ENCODE measurements at regions not wholly inside any gene's neighbourhood (a gene's known extent, or its start where the extent isn't known, plus 50 kb on each side); places are given as distances from the start of the nearest gene placed in this dataset.

- Histone ChIP-seq H3K4me3 (ENCODE audit: insufficient read length, low read depth) (no peak overlapping the region), H3K9me3 (ENCODE audit: insufficient read depth, low read length) (no peaks in the 10 kb centered on the region), H3K27me3 (ENCODE audit: insufficient read depth, insufficient read length) (no peaks in the 10 kb centered on the region), H3K36me3 (ENCODE audit: insufficient read depth, insufficient read length, low read length) (no peaks in the 10 kb centered on the region), H3K9ac (ENCODE audit: insufficient read length, low read depth) (no peak overlapping the region), H3K4me1 (ENCODE audit: insufficient read depth, insufficient read length) (no peaks in the 10 kb centered on the region)
- DNase-seq (ENCODE audit: low read depth, low spot score): no peak
- TF ChIP-seq YY1 (IDR thresholded peaks at IDR 0.05; ENCODE audit: insufficient read depth, insufficient read length) (no peak), SUZ12 (IDR thresholded peaks at IDR 0.05; ENCODE audit: extremely low read depth, insufficient read depth, insufficient read length) (no peak)
These were observed 174.3 kb upstream of the DPT start for GRCh38 chr1:168903237-168903830.

- Histone ChIP-seq H3K9me3 (ENCODE audit: insufficient read depth, low read length) (no peaks in the 10 kb centered on the region), H3K4me1 (ENCODE audit: insufficient read depth, insufficient read length) (no peaks in the 10 kb centered on the region), H3K36me3 (ENCODE audit: insufficient read depth, insufficient read length, low read length) (no peaks in the 10 kb centered on the region), H3K27me3 (ENCODE audit: insufficient read depth, insufficient read length) (no peaks in the 10 kb centered on the region), H3K9ac (ENCODE audit: insufficient read length, low read depth) (no peak overlapping the region), H3K4me3 (ENCODE audit: insufficient read length, low read depth) (no peak overlapping the region)
- no peak for DNase-seq (ENCODE audit: low read depth, low spot score)
- no peak for TF ChIP-seq ZNF274 (IDR thresholded peaks at IDR 0.05; ENCODE audit: low read depth, low read length)
These were observed 176.6 kb upstream of the DPT start for GRCh38 chr1:168905633-168906032.

- Histone ChIP-seq H3K4me1 (ENCODE audit: insufficient read depth, insufficient read length) (no peaks in the 10 kb centered on the region), H3K9ac (ENCODE audit: insufficient read length, low read depth) (no peak overlapping the region), H3K27me3 (ENCODE audit: insufficient read depth, insufficient read length) (no peaks in the 10 kb centered on the region), H3K36me3 (ENCODE audit: insufficient read depth, insufficient read length, low read length) (no peaks in the 10 kb centered on the region), H3K4me3 (ENCODE audit: insufficient read length, low read depth) (no peak overlapping the region), H3K9me3 (ENCODE audit: insufficient read depth, low read length) (no peaks in the 10 kb centered on the region)
- no peak for TF ChIP-seq ZNF274 (IDR thresholded peaks at IDR 0.05; ENCODE audit: low read depth, low read length)
- no peak for TF ChIP-seq YY1 (IDR thresholded peaks at IDR 0.05; ENCODE audit: insufficient read depth, insufficient read length)
- TF ChIP-seq SUZ12 (IDR thresholded peaks at IDR 0.05; ENCODE audit: extremely low read depth, insufficient read depth, insufficient read length): no peak
- DNase-seq (ENCODE audit: low read depth, low spot score): no peak
These were observed 177.4 kb upstream of the DPT start for GRCh38 chr1:168906367-168906766.

GRCh38 chr1:168907053-168907452 is 178.0 kb upstream of the DPT start:
- no peak for DNase-seq (ENCODE audit: low read depth, low spot score)
- H3K9me3 ChIP-seq (ENCODE audit: insufficient read depth, low read length): no peaks in the 10 kb centered on the region
- no peak overlapping the region for H3K9ac ChIP-seq (ENCODE audit: insufficient read length, low read depth)
- no peaks in the 10 kb centered on the region for H3K27me3 ChIP-seq (ENCODE audit: insufficient read depth, insufficient read length)
- TF ChIP-seq YY1 (IDR thresholded peaks at IDR 0.05; ENCODE audit: insufficient read depth, insufficient read length) (no peak), ZNF274 (IDR thresholded peaks at IDR 0.05; ENCODE audit: low read depth, low read length) (no peak), SUZ12 (IDR thresholded peaks at IDR 0.05; ENCODE audit: extremely low read depth, insufficient read depth, insufficient read length) (no peak)
- no peak overlapping the region for H3K4me3 ChIP-seq (ENCODE audit: insufficient read length, low read depth)
- no peaks in the 10 kb centered on the region for H3K36me3 ChIP-seq (ENCODE audit: insufficient read depth, insufficient read length, low read length)
- no peaks in the 10 kb centered on the region for H3K4me1 ChIP-seq (ENCODE audit: insufficient read depth, insufficient read length)

GRCh38 chr1:168907786-168908348 is 178.9 kb upstream of the DPT start:
- Histone ChIP-seq H3K9ac (ENCODE audit: insufficient read length, low read depth) (no peak overlapping the region), H3K9me3 (ENCODE audit: insufficient read depth, low read length) (no peaks in the 10 kb centered on the region), H3K4me3 (ENCODE audit: insufficient read length, low read depth) (no peak overlapping the region), H3K27me3 (ENCODE audit: insufficient read depth, insufficient read length) (no peaks in the 10 kb centered on the region), H3K36me3 (ENCODE audit: insufficient read depth, insufficient read length, low read length) (no peaks in the 10 kb centered on the region), H3K4me1 (ENCODE audit: insufficient read depth, insufficient read length) (no peaks in the 10 kb centered on the region)
- TF ChIP-seq ZNF274 (IDR thresholded peaks at IDR 0.05; ENCODE audit: low read depth, low read length) (no peak), YY1 (IDR thresholded peaks at IDR 0.05; ENCODE audit: insufficient read depth, insufficient read length) (no peak), SUZ12 (IDR thresholded peaks at IDR 0.05; ENCODE audit: extremely low read depth, insufficient read depth, insufficient read length) (no peak)
- no peak for DNase-seq (ENCODE audit: low read depth, low spot score)

- no peak for DNase-seq (ENCODE audit: low read depth, low spot score)
- Histone ChIP-seq H3K27me3 (ENCODE audit: insufficient read depth, insufficient read length) (no peaks in the 10 kb centered on the region), H3K9me3 (ENCODE audit: insufficient read depth, low read length) (no peaks in the 10 kb centered on the region), H3K36me3 (ENCODE audit: insufficient read depth, insufficient read length, low read length) (no peaks in the 10 kb centered on the region), H3K9ac (ENCODE audit: insufficient read length, low read depth) (no peak overlapping the region), H3K4me1 (ENCODE audit: insufficient read depth, insufficient read length) (no peaks in the 10 kb centered on the region), H3K4me3 (ENCODE audit: insufficient read length, low read depth) (no peak overlapping the region)
- TF ChIP-seq YY1 (IDR thresholded peaks at IDR 0.05; ENCODE audit: insufficient read depth, insufficient read length): no peak
- TF ChIP-seq ZNF274 (IDR thresholded peaks at IDR 0.05; ENCODE audit: low read depth, low read length): no peak
- TF ChIP-seq SUZ12 (IDR thresholded peaks at IDR 0.05; ENCODE audit: extremely low read depth, insufficient read depth, insufficient read length): no peak
These were observed 181.4 kb upstream of the DPT start for GRCh38 chr1:168910403-168910802.

- H3K4me1 ChIP-seq (ENCODE audit: insufficient read depth, insufficient read length): no peaks in the 10 kb centered on the region
- H3K9me3 ChIP-seq (ENCODE audit: insufficient read depth, low read length): no peaks in the 10 kb centered on the region
- no peak overlapping the region for H3K9ac ChIP-seq (ENCODE audit: insufficient read length, low read depth)
- H3K36me3 ChIP-seq (ENCODE audit: insufficient read depth, insufficient read length, low read length): no peaks in the 10 kb centered on the region
- TF ChIP-seq YY1 (IDR thresholded peaks at IDR 0.05; ENCODE audit: insufficient read depth, insufficient read length): no peak
- no peak for TF ChIP-seq SUZ12 (IDR thresholded peaks at IDR 0.05; ENCODE audit: extremely low read depth, insufficient read depth, insufficient read length)
- no peak for TF ChIP-seq ZNF274 (IDR thresholded peaks at IDR 0.05; ENCODE audit: low read depth, low read length)
- no peak for DNase-seq (ENCODE audit: low read depth, low spot score)
- H3K4me3 ChIP-seq (ENCODE audit: insufficient read length, low read depth): no peak overlapping the region
- H3K27me3 ChIP-seq (ENCODE audit: insufficient read depth, insufficient read length): no peaks in the 10 kb centered on the region
These were observed 182.4 kb upstream of the DPT start for GRCh38 chr1:168911370-168911769.
